ENCODE measurements at regions not wholly inside any gene's neighbourhood (a gene's known extent, or its start where the extent isn't known, plus 50 kb on each side); places are given as distances from the start of the nearest gene placed in this dataset.
A peak's percentile ranks its signal among the peaks of the same experiment; 100 is the strongest.

GRCh38 chr22:46061124-46061500 lies 84.2 kb upstream of the WNT7B start:
- TF ChIP-seq CTCF (IDR thresholded peaks at IDR 0.05) (no peak), POLR2A (IDR thresholded peaks at IDR 0.05) (no peak), POLR2AphosphoS5 (IDR thresholded peaks at IDR 0.05) (no peak), EP300 (IDR thresholded peaks at IDR 0.05) (no peak)
- H3K4me3 ChIP-seq = peak overlapping the region in 1 of 4 donors; percentile 9
- H3K36me3 ChIP-seq = no peaks in the 10 kb centered on the region
- H3K27me3 ChIP-seq = no peaks in the 10 kb centered on the region
- peak; percentile 26 for DNase-seq
- H3K4me1 ChIP-seq = peaks cover 0 to 96% (median 92%) of the 10 kb centered on the region in 4 donors
- WGBS, 2 donors = 48 to 87% methylated on average over 38 of the region's 38 CpGs
- H3K27ac ChIP-seq = peak overlapping the region; percentile 94 to 100 (median 100)
- intact Hi-C loops (cut with DNase I) = no loop called here
- no peaks in the 10 kb centered on the region for H3K9me3 ChIP-seq

- DNase-seq = peak; percentile 60
Measured at GRCh38 chr22:46061501-46062231, 84.7 kb upstream of the WNT7B start.

GRCh38 chr22:46062232-46062615 lies 85.3 kb upstream of the WNT7B start:
- no peaks in the 10 kb centered on the region for H3K36me3 ChIP-seq
- DNase-seq = no peak
- H3K9me3 ChIP-seq = no peaks in the 10 kb centered on the region
- peaks cover 0 to 95% (median 92%) of the 10 kb centered on the region in 4 donors for H3K4me1 ChIP-seq
- TF ChIP-seq EP300 (IDR thresholded peaks at IDR 0.05) (no peak), POLR2AphosphoS5 (IDR thresholded peaks at IDR 0.05) (no peak), CTCF (IDR thresholded peaks at IDR 0.05) (no peak), POLR2A (IDR thresholded peaks at IDR 0.05) (no peak)
- 88 to 94% methylated on average over 13 of the region's 13 CpGs for WGBS, 2 donors
- intact Hi-C loops (cut with DNase I) = no loop called here
- H3K27me3 ChIP-seq = no peaks in the 10 kb centered on the region
- peak overlapping the region; percentile 94 to 100 (median 100) for H3K27ac ChIP-seq
- no peak overlapping the region for H3K4me3 ChIP-seq

More at GRCh38 chr22:46061501-46062231, 84.7 kb upstream of the WNT7B start:
- peak overlapping the region; percentile 94 to 100 (median 100) for H3K27ac ChIP-seq
- peak overlapping the region in 1 of 4 donors; percentile 9 for H3K4me3 ChIP-seq
- no peaks in the 10 kb centered on the region for H3K9me3 ChIP-seq
- H3K4me1 ChIP-seq = peaks cover 0 to 96% (median 92%) of the 10 kb centered on the region in 4 donors
- intact Hi-C loops (cut with DNase I) = no loop called here
- WGBS, 2 donors = 70 to 82% methylated on average over 79 of the region's 79 CpGs
- TF ChIP-seq EP300 (IDR thresholded peaks at IDR 0.05) (no peak), POLR2A (IDR thresholded peaks at IDR 0.05) (no peak), POLR2AphosphoS5 (IDR thresholded peaks at IDR 0.05) (no peak), CTCF (IDR thresholded peaks at IDR 0.05) (no peak)
- H3K27me3 ChIP-seq = no peaks in the 10 kb centered on the region
- no peaks in the 10 kb centered on the region for H3K36me3 ChIP-seq

GRCh38 chr22:46062971-46063631 lies 86.1 kb upstream of the WNT7B start:
- H3K27ac ChIP-seq = peak overlapping the region; percentile 94 to 100 (median 100)
- H3K9me3 ChIP-seq = no peaks in the 10 kb centered on the region
- H3K4me3 ChIP-seq = no peak overlapping the region
- TF ChIP-seq POLR2A (IDR thresholded peaks at IDR 0.05) (no peak), CTCF (IDR thresholded peaks at IDR 0.05) (no peak), EP300 (IDR thresholded peaks at IDR 0.05) (no peak), POLR2AphosphoS5 (IDR thresholded peaks at IDR 0.05) (no peak)
- H3K27me3 ChIP-seq = no peaks in the 10 kb centered on the region
- WGBS, 2 donors = 84 to 91% methylated on average over 15 of the region's 15 CpGs
- intact Hi-C loops (cut with DNase I) = no loop called here
- H3K36me3 ChIP-seq = no peaks in the 10 kb centered on the region
- DNase-seq = peak; percentile 57
- H3K4me1 ChIP-seq = peaks cover 0 to 95% (median 92%) of the 10 kb centered on the region in 4 donors
